Activated T-helper 17 cell treated with anti-CD3 and anti-CD28 coated beads, Interleukin-2, amount 50 U/mL, for 72 hours (primary cell): ENCODE measurements at regions not wholly inside any gene's neighbourhood (a gene's known extent, or its start where the extent isn't known, plus 50 kb on each side); places are given as distances from the start of the nearest gene placed in this dataset.

Experiments used
- ATAC-seq: fragments of 150-1000 bp; cut with Tn5 transposase; replicated peaks from 2 replicates; pipeline ENCODE4 v1.10.0; 2021; ENCODE audit warnings: mild to moderate bottlenecking, moderate library complexity
- H3K27ac Mint-ChIP-seq: one replicate; pipeline ENCODE4 v1.8.0; 2022; ENCODE audit warnings: mixed read lengths
- H3K27me3 Mint-ChIP-seq: one replicate; pipeline ENCODE4 v1.8.0; 2022; ENCODE audit warnings: mixed read lengths
- H3K36me3 Mint-ChIP-seq: one replicate; pipeline ENCODE4 v1.8.0; 2022; ENCODE audit warnings: low read depth, mild to moderate bottlenecking, mixed read lengths
- H3K4me1 Mint-ChIP-seq: one replicate; pipeline ENCODE4 v1.8.0; 2022; ENCODE audit warnings: mixed read lengths
- H3K4me3 Mint-ChIP-seq: one replicate; pipeline ENCODE4 v1.8.0; 2022; ENCODE audit warnings: mild to moderate bottlenecking, mixed read lengths
- H3K9me3 Mint-ChIP-seq: one replicate; pipeline ENCODE4 v1.8.0; 2022; ENCODE audit warnings: mixed read lengths

DNA sequence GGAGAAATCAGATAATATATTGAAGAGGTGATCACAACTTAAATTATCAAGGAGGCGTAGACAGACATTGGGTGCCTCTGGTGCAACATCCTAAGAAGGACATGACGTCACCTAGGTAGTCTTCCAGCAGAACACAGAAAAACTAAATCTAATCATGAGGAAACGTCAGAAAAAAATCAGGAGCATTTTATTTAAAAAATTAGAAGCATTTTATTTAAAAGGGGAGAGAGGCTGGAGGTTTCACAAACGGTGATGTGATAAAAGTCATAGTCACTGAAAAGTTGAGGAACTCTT is 254.6 kb downstream of the TMEM167A start:
- Mint-ChIP-seq H3K27me3 (peaks cover 3% of the 10 kb centered on the region), H3K4me3 (no peak overlapping the region), H3K9me3 (peaks cover 3% of the 10 kb centered on the region)

DNA sequence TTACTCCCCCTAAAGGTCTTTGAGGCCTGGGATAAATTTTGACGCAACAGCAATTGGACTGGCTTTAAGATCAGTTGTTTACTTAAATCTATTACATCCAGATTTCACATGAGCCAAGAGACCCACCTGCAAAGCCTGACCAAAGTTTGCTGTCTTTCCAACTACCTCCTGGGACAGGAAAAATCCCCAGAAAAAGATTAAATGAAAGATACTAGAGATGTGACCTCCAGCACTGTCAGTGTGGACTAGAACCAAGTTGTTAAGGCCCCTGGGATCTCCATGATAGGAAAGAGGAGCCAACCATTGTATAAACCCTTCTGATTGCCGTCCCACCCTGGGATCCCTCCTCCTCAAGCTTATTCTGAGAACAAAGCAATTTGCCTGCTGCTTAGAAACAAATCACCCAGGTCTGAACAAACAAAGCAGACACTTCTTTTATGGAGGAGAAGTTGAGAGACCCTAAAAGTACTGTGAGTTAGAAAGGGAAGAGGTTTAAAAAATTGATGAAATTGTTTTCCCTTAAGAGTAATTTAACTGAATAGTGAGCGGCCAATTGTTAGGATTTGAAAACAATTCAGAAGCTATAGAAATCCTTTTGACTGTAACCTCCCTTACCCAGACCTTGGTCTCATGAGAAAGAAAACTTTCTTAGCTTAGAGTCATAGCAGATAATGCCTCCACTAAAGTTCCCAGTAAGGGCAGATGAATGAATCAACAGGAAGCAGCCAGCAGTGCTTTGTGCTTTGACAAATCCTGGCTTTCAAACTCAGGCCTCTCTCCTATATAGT is 255.2 kb downstream of the TMEM167A start:
- ATAC-seq = no peak
- Mint-ChIP-seq H3K9me3 (peaks cover 3% of the 10 kb centered on the region), H3K27ac (no peak overlapping the region), H3K4me3 (no peak overlapping the region), H3K27me3 (peaks cover 3% of the 10 kb centered on the region), H3K4me1 (no peaks in the 10 kb centered on the region), H3K36me3 (no peaks in the 10 kb centered on the region)

More for the DNA sequence above, 254.6 kb downstream of the TMEM167A start:
- ATAC-seq = no peak
- Mint-ChIP-seq H3K27ac (no peak overlapping the region), H3K4me1 (no peaks in the 10 kb centered on the region), H3K36me3 (no peaks in the 10 kb centered on the region)

DNA sequence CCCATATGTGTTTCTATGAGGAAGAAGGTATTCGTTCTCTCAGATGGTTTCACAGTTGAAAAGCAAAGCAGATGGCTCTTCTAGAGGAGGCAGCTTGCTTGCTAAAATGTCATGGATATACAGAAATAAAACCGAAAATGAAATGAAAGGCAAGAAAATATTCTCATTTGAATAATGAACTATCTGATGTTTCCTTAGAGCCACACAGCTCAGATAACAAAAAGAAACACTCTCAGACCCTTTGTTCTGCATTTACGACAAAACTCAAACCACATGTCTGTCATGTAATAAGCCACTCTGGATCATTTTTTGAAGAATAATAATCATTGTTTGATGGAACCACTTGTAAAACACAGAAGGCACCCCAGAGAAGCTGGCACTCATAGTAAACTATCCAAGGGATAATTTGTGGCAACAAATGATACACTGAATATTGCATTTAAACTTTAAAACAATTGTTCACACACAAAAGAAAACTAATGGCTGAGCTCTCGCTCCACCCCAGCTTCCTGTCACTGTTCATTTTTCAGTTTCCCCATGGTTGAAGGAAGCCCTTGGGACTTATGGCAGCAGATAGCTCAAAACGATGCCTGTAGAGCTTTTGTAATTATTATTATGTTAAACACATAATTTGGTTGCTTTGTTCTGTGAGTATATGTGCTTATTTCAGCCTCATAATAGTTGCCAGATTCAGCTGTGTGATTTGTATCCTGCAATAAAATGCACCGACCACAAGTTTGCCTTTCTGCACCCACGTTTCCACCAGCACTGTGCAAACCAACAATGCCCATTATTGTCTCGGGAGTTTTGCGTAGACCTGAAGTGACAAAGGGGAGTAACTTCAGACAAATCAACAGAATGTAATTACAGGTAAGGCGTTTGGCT is 256.0 kb downstream of the TMEM167A start:
- Mint-ChIP-seq H3K27me3 (peaks cover 3% of the 10 kb centered on the region), H3K27ac (no peak overlapping the region), H3K4me3 (peak overlapping the region; percentile 1), H3K4me1 (no peaks in the 10 kb centered on the region), H3K36me3 (no peaks in the 10 kb centered on the region), H3K9me3 (peaks cover 3% of the 10 kb centered on the region)
- ATAC-seq = no peak

DNA sequence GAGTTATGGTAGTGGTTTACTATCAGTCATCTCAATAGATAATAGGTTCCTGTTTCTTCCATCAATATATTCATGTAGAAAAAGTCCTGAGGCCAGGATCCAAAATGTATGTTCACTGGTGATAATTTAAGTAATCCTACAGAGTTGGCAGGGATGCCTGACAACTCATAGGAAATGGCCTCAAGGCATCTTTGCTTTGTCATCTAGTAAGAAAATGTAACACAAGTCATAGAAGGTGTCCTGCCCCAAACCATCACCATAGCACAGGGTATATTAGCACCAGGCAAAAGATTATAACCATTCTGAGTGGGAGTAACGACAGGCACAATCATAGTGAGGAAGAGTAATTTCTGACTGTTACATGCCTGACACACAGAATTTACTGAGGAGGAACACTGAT is 257.0 kb downstream of the TMEM167A start:
- H3K4me3 Mint-ChIP-seq = no peak overlapping the region
- ATAC-seq = no peak
- no peaks in the 10 kb centered on the region for H3K36me3 Mint-ChIP-seq
- no peak overlapping the region for H3K27ac Mint-ChIP-seq
- H3K27me3 Mint-ChIP-seq = peaks cover 3% of the 10 kb centered on the region
- peaks cover 3% of the 10 kb centered on the region for H3K9me3 Mint-ChIP-seq
- no peaks in the 10 kb centered on the region for H3K4me1 Mint-ChIP-seq

DNA sequence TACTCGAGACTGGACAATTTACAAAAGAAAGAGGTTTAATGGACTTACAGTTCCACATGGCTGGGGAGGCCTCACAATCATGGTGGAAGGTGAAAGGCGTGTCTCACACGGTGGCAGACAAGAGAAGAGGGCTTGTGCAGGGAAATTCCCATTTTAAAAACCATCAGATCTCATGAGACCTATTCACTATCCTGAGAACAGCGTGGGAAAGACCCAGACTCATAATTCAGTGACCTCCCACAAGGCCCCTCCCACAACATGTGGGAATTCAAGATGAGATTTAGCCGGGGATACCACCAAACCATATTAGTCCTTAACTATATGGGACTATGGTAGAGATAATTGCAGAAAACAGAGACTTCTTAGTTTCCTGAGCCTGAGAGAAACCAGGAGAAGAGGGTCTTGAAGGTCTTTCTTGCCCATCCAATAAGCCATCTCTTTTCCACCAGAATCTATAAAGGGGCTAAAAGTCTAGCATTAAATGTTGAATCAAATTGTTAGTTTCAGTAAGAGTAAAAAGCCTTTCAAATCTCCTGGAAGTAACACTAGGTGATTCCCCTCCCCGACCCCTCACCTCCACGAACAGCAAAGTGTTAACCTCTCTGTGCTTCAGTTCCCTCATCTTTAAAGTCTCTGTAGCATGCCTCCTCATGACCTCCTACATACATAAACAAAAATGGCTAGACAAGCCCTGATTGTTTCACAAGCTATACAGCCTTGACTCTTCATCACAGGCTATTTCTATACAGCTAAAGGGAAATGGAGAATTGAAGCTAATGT is 259.1 kb downstream of the TMEM167A start:
- Mint-ChIP-seq H3K4me1 (no peaks in the 10 kb centered on the region), H3K36me3 (no peaks in the 10 kb centered on the region), H3K9me3 (peaks cover 3% of the 10 kb centered on the region), H3K27ac (no peak overlapping the region), H3K27me3 (peaks cover 3% of the 10 kb centered on the region), H3K4me3 (no peak overlapping the region)
- ATAC-seq = peak; percentile 48

DNA sequence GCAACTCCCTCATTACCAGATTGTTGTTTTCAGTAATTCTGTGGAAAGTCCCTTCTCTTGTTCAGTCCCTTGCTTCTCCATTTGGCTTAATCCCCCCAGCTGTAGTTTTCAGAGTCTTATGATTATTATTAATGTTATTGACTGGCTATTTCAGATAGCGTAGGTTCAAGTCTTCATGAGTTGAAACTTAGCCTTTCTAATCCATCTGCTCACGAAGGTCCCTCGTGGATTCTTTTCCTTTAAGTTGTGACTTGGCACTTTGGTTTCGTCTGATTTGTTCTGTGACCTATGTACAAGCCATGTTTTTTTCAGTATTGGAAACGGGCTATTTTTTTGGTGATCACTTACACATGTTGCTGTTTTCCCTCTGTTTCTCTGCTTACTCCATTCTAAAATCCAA is 260.3 kb downstream of the TMEM167A start:
- H3K4me3 Mint-ChIP-seq = no peak overlapping the region
- H3K4me1 Mint-ChIP-seq = no peaks in the 10 kb centered on the region
- H3K27ac Mint-ChIP-seq = no peak overlapping the region
- no peaks in the 10 kb centered on the region for H3K36me3 Mint-ChIP-seq
- no peak for ATAC-seq
- H3K27me3 Mint-ChIP-seq = peaks cover 3% of the 10 kb centered on the region
- peaks cover 3% of the 10 kb centered on the region for H3K9me3 Mint-ChIP-seq

DNA sequence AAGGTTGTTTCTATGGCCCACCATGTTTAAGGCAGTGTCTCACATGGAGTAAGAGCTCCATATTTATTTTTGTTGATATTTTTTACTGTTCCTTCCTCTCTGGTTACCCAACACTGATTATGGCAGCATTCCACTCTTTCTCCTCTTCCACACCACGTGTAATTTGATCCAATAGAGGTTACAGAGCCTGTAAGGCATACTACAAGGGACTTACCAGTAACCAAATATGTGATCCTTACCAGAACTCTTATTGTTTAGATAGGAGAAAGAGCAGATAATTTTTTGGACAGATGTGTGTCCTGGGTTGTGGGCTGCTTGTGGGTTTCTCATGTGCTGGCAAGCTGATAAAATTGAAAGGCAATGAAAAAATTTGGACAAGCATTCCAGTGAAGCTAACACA is 261.3 kb downstream of the TMEM167A start:
- H3K4me1 Mint-ChIP-seq = no peaks in the 10 kb centered on the region
- peaks cover 3% of the 10 kb centered on the region for H3K9me3 Mint-ChIP-seq
- H3K27ac Mint-ChIP-seq = no peak overlapping the region
- peaks cover 3% of the 10 kb centered on the region for H3K27me3 Mint-ChIP-seq
- no peak overlapping the region for H3K4me3 Mint-ChIP-seq
- H3K36me3 Mint-ChIP-seq = no peaks in the 10 kb centered on the region
- ATAC-seq = no peak

DNA sequence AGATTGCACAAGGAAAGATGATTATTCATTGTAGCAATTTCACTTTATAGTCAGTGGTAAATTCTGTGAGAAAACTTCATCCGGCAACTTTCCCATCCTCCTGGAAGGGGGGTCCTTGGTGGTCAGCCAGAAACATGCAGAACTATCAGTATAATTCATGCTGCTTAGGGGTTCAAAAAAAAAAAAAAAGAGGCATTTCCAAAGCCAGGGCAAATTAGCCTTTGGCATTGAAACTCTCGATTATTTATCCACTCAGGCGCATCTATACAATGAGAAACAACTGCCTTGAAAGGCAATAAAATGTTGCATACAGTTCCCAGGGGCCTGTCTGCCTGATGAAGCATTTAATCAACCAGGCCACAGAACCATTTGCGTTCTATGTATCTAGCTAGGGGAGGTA is 263.3 kb downstream of the TMEM167A start:
- no peaks in the 10 kb centered on the region for H3K9me3 Mint-ChIP-seq
- no peak overlapping the region for H3K27ac Mint-ChIP-seq
- no peak overlapping the region for H3K4me3 Mint-ChIP-seq
- H3K27me3 Mint-ChIP-seq = peaks cover 3% of the 10 kb centered on the region
- H3K4me1 Mint-ChIP-seq = no peaks in the 10 kb centered on the region
- no peak for ATAC-seq
- no peaks in the 10 kb centered on the region for H3K36me3 Mint-ChIP-seq

DNA sequence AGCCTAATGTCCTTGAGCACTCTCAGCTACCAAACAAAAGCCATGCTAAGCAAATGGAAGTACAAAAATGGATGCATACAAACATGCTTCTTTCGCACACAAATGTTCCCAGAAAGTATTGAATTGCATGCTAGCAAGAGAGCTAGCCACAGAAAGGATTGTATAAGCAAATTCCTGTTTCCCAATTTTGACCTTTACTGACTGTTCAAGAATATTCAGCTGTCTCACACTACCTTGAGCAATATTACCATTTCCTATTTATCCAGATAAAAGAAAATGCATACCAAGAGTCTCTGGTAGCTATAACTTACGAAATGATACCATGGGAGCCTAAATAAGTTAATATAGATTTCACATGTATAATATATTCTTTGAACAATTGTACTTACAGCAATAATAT is 264.6 kb downstream of the TMEM167A start:
- Mint-ChIP-seq H3K4me1 (no peaks in the 10 kb centered on the region), H3K27me3 (no peaks in the 10 kb centered on the region), H3K36me3 (no peaks in the 10 kb centered on the region), H3K9me3 (no peaks in the 10 kb centered on the region), H3K4me3 (no peak overlapping the region), H3K27ac (no peak overlapping the region)
- no peak for ATAC-seq

DNA sequence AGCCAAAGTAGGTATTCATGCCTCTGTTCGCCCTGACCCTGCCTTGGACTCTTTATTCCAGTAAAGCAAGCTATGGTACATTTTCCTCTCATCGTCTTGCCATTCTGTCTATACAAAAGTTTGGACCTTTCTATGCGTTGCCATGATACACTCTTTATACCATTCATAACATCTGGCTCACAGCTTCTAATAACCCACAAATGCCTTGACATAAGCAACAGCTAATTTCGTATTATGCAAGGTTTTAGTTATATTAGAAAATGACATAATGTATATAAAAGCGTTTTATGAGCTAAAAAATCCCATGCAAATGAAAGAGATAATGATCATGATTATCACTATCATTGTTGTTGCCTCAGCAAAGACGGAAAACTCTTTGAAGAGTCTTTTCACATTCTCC is 265.7 kb downstream of the TMEM167A start:
- Mint-ChIP-seq H3K27ac (no peak overlapping the region), H3K36me3 (no peaks in the 10 kb centered on the region), H3K9me3 (no peaks in the 10 kb centered on the region), H3K4me1 (no peaks in the 10 kb centered on the region), H3K4me3 (no peak overlapping the region), H3K27me3 (no peaks in the 10 kb centered on the region)
- no peak for ATAC-seq

DNA sequence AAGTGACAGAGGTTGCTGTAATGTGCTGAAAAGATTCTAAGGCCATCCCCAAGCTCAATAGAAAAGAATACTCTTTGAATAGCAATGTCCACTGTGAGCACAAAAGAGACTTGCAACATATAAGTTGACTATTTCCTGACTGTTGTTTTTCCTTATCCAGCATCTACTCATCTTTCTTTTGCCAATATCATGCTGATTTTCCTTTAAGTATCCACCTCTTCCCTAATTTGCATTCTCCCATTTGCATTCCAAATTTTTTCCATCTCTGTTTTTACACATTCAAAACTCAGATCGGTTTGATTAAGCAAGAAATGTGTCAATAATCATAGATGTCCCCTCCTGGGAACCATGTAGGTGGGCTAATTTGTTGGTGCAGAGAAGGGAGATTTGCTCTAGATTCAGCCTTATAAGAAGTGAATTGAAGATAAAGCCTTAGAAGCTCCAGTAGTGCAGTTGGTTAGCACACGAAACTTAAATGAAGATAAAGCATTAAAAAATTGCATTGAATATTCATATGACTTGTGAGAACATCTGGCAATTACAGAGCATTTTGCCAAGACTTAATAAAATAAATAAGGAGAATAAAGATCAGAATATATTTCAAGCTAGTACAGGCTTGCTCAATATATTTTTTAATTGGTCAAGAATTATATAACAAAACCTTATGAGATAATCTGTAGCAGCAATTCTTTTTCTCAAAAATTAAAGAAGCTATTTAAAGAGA is 267.6 kb downstream of the TMEM167A start:
- no peaks in the 10 kb centered on the region for H3K4me1 Mint-ChIP-seq
- no peaks in the 10 kb centered on the region for H3K27me3 Mint-ChIP-seq
- no peaks in the 10 kb centered on the region for H3K36me3 Mint-ChIP-seq
- no peaks in the 10 kb centered on the region for H3K9me3 Mint-ChIP-seq
- H3K27ac Mint-ChIP-seq = no peak overlapping the region
- H3K4me3 Mint-ChIP-seq = no peak overlapping the region
- no peak for ATAC-seq

DNA sequence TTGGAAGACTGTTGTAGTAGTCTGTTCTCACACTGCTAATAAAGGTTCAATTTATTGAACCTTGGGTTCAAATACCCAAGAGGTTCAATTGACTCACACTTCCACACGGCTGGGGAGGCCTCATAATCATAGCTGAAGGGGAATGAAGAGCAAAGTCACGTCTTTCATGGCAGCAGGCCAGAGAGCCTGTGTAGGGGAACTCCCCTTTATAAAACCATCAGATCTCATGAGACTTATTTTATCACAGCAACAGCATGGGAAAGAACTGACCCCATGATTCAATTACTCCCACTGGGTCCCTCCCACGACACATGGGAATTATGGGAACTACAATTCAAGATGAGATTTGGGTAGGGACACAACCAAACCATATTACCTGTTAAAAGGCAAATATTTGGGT is 268.2 kb downstream of the TMEM167A start:
- Mint-ChIP-seq H3K9me3 (no peaks in the 10 kb centered on the region), H3K27ac (no peak overlapping the region)
- ATAC-seq = peak; percentile 60

DNA sequence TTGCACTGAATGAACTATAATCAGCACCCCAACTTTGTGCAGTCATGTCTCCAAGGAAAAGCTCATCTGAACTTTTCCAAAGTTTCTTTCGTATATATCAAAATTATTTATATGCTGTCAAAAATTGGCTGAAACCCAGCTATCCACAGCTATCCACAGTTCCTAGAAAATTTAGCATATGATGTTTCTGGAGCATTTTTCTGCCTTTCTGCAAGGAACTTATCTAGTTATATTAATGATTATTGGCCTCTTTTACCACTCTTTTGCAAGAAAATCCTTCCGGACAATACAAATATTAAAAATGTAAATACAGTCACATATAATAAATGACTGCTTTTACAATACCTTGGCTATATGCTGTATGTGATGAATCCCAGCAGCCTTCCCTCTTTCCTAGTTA is 270.2 kb downstream of the TMEM167A start:
- no peak overlapping the region for H3K27ac Mint-ChIP-seq
- no peaks in the 10 kb centered on the region for H3K9me3 Mint-ChIP-seq
- H3K36me3 Mint-ChIP-seq = no peaks in the 10 kb centered on the region
- no peak for ATAC-seq
- H3K27me3 Mint-ChIP-seq = no peaks in the 10 kb centered on the region
- no peak overlapping the region for H3K4me3 Mint-ChIP-seq
- no peaks in the 10 kb centered on the region for H3K4me1 Mint-ChIP-seq

More for the DNA sequence above, 268.2 kb downstream of the TMEM167A start:
- Mint-ChIP-seq H3K4me1 (no peaks in the 10 kb centered on the region), H3K36me3 (no peaks in the 10 kb centered on the region), H3K4me3 (no peak overlapping the region), H3K27me3 (no peaks in the 10 kb centered on the region)

DNA sequence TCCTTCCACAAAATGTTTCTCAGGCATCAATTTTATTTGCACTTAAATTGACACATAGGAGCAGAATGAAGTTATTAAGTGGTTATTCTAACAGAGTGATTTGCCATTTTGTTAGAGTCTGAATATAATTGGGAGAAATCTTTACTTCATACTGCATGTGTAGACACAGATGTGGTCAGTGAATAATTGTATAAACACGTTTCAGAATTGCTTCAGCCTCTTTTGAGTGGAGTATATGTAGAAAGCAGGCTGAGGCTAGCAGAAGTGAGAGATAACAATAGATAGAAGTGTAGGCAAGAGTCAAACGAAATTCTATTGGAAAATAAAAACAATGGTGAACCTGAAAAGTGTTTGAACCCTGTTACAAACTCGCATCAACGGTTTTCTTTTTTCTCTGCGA is 270.7 kb downstream of the TMEM167A start:
- no peaks in the 10 kb centered on the region for H3K27me3 Mint-ChIP-seq
- no peak overlapping the region for H3K4me3 Mint-ChIP-seq
- no peaks in the 10 kb centered on the region for H3K4me1 Mint-ChIP-seq
- no peak for ATAC-seq
- no peaks in the 10 kb centered on the region for H3K36me3 Mint-ChIP-seq
- no peak overlapping the region for H3K27ac Mint-ChIP-seq
- no peaks in the 10 kb centered on the region for H3K9me3 Mint-ChIP-seq
